ENCODE measurements at regions not wholly inside any gene's neighbourhood (a gene's known extent, or its start where the extent isn't known, plus 50 kb on each side); places are given as distances from the start of the nearest gene placed in this dataset.

GRCh38 chr4:123308667-123309066 lies 87.9 kb upstream of the SPRY1 start:
- TF ChIP-seq, protein P1, sequence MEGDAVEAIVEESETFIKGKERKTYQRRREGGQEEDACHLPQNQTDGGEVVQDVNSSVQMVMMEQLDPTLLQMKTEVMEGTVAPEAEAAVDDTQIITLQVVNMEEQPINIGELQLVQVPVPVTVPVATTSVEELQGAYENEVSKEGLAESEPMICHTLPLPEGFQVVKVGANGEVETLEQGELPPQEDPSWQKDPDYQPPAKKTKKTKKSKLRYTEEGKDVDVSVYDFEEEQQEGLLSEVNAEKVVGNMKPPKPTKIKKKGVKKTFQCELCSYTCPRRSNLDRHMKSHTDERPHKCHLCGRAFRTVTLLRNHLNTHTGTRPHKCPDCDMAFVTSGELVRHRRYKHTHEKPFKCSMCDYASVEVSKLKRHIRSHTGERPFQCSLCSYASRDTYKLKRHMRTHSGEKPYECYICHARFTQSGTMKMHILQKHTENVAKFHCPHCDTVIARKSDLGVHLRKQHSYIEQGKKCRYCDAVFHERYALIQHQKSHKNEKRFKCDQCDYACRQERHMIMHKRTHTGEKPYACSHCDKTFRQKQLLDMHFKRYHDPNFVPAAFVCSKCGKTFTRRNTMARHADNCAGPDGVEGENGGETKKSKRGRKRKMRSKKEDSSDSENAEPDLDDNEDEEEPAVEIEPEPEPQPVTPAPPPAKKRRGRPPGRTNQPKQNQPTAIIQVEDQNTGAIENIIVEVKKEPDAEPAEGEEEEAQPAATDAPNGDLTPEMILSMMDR (IDR thresholded peaks at IDR 0.05; ENCODE audit: insufficient read depth, low read depth, low read length) = no peak
- TF ChIP-seq EZH2 (IDR thresholded peaks at IDR 0.05; ENCODE audit: insufficient read depth, low read length) = no peak

All from astrocyte (in vitro differentiated cells and primary cell).